ENCODE measurements at regions not wholly inside any gene's neighbourhood (a gene's known extent, or its start where the extent isn't known, plus 50 kb on each side); places are given as distances from the start of the nearest gene placed in this dataset.

GRCh38 chr1:218666263-218666662 is 321.1 kb downstream of the TGFB2 start:
- intact Hi-C loops (cut with micrococcal nuclease), result no loop called here
- CTCF ChIA-PET, result interaction anchor here (0.8 kb wide), 1 partner anchor 13 kb away, joined by 3 read pairs; no protein-coding TSS in a partner anchor
- Mint-ChIP-seq H3K27ac (ENCODE audit: low read depth, unreplicated experiment) (no peak overlapping the region), H3K27me3 (ENCODE audit: insufficient read depth, unreplicated experiment) (no peaks in the 10 kb centered on the region), H3K36me3 (ENCODE audit: insufficient read depth, unreplicated experiment) (peaks cover 9% of the 10 kb centered on the region), H3K4me3 (ENCODE audit: unreplicated experiment) (no peak overlapping the region), H3K4me1 (ENCODE audit: insufficient read depth, unreplicated experiment) (peaks cover 25% of the 10 kb centered on the region), H3K9me3 (ENCODE audit: unreplicated experiment) (peaks cover 8% of the 10 kb centered on the region)
- no TSS peak for BruUV-seq (replicated peaks)
- POLR2A ChIA-PET, result interaction anchor here (3.2 kb wide), 1 partner anchor 11 kb away, joined by 12 read pairs; no protein-coding TSS in a partner anchor
- DNase-seq (ENCODE audit: unreplicated experiment), result no peak
- TF ChIP-seq CTCF (IDR thresholded peaks at IDR 0.05; ENCODE audit: unreplicated experiment), result no peak

- peaks cover 20% of the 10 kb centered on the region for H3K4me1 Mint-ChIP-seq (ENCODE audit: insufficient read depth, unreplicated experiment)
- H3K9me3 Mint-ChIP-seq (ENCODE audit: unreplicated experiment), result peaks cover 8% of the 10 kb centered on the region
- ChIA-PET POLR2A (no interaction called here), CTCF (no interaction called here)
- intact Hi-C loops (cut with micrococcal nuclease), result no loop called here
- no peak overlapping the region for H3K27ac Mint-ChIP-seq (ENCODE audit: low read depth, unreplicated experiment)
- no peaks in the 10 kb centered on the region for H3K27me3 Mint-ChIP-seq (ENCODE audit: insufficient read depth, unreplicated experiment)
- BruUV-seq (replicated peaks), result no TSS peak
- peaks cover 9% of the 10 kb centered on the region for H3K36me3 Mint-ChIP-seq (ENCODE audit: insufficient read depth, unreplicated experiment)
- no peak overlapping the region for H3K4me3 Mint-ChIP-seq (ENCODE audit: unreplicated experiment)
- no peak for DNase-seq (ENCODE audit: unreplicated experiment)
- TF ChIP-seq CTCF (IDR thresholded peaks at IDR 0.05; ENCODE audit: unreplicated experiment), result no peak
These were observed 322.8 kb downstream of the TGFB2 start for GRCh38 chr1:218667781-218668516.

GRCh38 chr1:218669431-218669830 is 324.3 kb downstream of the TGFB2 start:
- TF ChIP-seq CTCF (IDR thresholded peaks at IDR 0.05; ENCODE audit: unreplicated experiment), result no peak
- POLR2A ChIA-PET, result interaction anchor here (0.7 kb wide), 1 partner anchor 9 kb away, joined by 3 read pairs; no protein-coding TSS in a partner anchor
- no peak overlapping the region for H3K4me3 Mint-ChIP-seq (ENCODE audit: unreplicated experiment)
- no peak overlapping the region for H3K27ac Mint-ChIP-seq (ENCODE audit: low read depth, unreplicated experiment)
- H3K36me3 Mint-ChIP-seq (ENCODE audit: insufficient read depth, unreplicated experiment), result peaks cover 9% of the 10 kb centered on the region
- H3K27me3 Mint-ChIP-seq (ENCODE audit: insufficient read depth, unreplicated experiment), result no peaks in the 10 kb centered on the region
- peaks cover 15% of the 10 kb centered on the region for H3K4me1 Mint-ChIP-seq (ENCODE audit: insufficient read depth, unreplicated experiment)
- BruUV-seq (replicated peaks), result no TSS peak
- CTCF ChIA-PET, result interaction anchor here (0.6 to 1.0 kb wide), 2 partner anchors 8 to 93 kb away, joined by 3 to 6 read pairs; no protein-coding TSS in a partner anchor
- DNase-seq (ENCODE audit: unreplicated experiment), result no peak
- intact Hi-C loops (cut with micrococcal nuclease), result no loop called here
- H3K9me3 Mint-ChIP-seq (ENCODE audit: unreplicated experiment), result peaks cover 8% of the 10 kb centered on the region

- Mint-ChIP-seq H3K27ac (ENCODE audit: low read depth, unreplicated experiment) (no peak overlapping the region), H3K36me3 (ENCODE audit: insufficient read depth, unreplicated experiment) (peaks cover 3% of the 10 kb centered on the region), H3K9me3 (ENCODE audit: unreplicated experiment) (peaks cover 8% of the 10 kb centered on the region), H3K4me1 (ENCODE audit: insufficient read depth, unreplicated experiment) (peaks cover under 1% of the 10 kb centered on the region), H3K4me3 (ENCODE audit: unreplicated experiment) (no peak overlapping the region), H3K27me3 (ENCODE audit: insufficient read depth, unreplicated experiment) (no peaks in the 10 kb centered on the region)
- POLR2A ChIA-PET, result interaction anchor here (0.6 kb wide), 1 partner anchor 35 kb away, joined by 3 read pairs; no protein-coding TSS in a partner anchor
- CTCF ChIA-PET, result interaction anchor here (0.6 kb wide), 1 partner anchor 398 kb away, joined by 3 read pairs; no protein-coding TSS in a partner anchor
- no peak for TF ChIP-seq CTCF (IDR thresholded peaks at IDR 0.05; ENCODE audit: unreplicated experiment)
- BruUV-seq (replicated peaks), result no TSS peak
- no peak for DNase-seq (ENCODE audit: unreplicated experiment)
- intact Hi-C loops (cut with micrococcal nuclease), result no loop called here
These were observed 325.7 kb downstream of the TGFB2 start for GRCh38 chr1:218670875-218671274.
